ENCODE measurements at regions not wholly inside any gene's neighbourhood (a gene's known extent, or its start where the extent isn't known, plus 50 kb on each side); places are given as distances from the start of the nearest gene placed in this dataset.

DNA sequence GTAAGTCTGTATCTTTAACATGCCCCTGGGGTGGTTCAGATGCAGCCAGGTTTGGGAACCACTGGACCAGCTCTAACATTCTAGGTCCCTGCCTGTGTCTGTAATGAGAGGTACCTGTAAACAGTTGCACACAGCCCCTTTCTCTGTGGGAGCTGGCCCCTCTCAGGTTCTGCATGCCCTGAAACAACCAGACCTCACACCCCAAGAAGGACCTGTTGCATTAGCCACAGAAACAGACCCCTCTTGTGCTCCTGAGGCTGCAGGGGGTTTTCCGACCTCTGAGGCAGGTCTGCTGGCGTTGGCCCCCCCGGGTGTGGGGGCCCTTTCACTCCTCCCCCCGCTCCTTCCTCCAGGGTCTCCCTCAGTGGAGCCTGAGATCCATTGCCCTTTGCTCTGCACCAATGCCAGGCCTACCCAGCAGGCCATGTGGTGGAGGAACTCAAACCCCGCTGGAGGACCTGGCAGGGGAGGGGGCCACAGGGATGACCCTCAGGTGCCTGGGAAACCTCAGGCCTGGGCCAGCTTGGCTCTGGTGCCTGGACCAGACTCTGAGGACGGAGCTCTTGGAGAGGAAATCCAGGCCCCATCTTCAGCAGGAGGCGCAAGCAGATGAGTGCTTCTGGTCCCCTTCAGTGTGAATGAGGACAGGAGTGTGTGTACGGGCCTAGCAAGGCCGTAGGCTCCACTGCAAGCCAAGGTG lies 61.4 kb upstream of the PJA1 start:
- no peak for DNase-seq (ENCODE audit: low read depth)

DNA sequence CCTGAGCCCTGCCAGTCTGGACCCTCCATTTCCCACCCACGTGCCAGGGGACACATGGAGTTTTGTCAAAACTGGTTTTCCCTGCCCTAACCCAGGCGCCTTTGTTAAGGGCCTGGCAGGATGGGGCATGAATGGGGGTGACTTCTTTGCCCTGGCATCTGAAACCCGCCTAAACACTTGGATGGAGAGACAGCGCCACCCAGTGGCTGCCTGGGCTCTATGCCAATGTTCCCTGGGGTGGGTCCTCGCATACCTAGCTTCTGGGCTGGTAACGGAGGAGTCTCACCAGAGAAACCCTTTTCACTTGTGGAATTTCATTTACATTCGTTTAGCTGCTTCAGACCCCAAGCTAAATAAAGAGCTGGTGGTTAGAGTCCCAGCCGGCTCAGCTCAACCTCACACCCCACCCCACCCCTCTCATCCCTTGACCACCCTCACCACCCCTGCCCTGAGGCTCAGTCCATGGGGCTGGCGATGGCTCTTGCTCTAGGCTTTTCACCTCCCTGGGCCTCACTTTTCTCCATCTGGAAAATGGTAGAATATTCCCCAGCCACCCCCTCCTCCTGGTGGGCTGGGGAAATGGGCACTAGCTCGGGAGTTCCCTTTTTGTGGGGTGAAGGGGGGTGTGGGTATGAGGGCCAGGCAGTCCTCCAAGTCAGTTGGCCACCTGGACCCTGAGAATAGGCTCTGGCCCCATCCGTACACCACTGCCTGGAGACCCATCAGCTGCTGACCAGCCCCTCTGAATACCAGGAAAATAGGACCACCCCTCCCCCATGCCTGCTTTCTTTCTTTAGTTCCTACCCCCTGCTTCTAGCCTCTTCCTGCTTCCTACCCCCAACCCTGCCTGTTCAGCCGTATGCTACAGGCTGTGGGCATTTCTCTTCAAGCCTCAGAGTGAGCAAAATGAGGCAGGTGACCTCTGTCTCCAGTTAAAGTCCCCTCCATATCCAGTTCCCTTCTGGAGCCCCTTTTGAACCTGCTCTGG lies 57.1 kb upstream of the PJA1 start:
- peak; percentile 47 for DNase-seq (ENCODE audit: low read depth)

DNA sequence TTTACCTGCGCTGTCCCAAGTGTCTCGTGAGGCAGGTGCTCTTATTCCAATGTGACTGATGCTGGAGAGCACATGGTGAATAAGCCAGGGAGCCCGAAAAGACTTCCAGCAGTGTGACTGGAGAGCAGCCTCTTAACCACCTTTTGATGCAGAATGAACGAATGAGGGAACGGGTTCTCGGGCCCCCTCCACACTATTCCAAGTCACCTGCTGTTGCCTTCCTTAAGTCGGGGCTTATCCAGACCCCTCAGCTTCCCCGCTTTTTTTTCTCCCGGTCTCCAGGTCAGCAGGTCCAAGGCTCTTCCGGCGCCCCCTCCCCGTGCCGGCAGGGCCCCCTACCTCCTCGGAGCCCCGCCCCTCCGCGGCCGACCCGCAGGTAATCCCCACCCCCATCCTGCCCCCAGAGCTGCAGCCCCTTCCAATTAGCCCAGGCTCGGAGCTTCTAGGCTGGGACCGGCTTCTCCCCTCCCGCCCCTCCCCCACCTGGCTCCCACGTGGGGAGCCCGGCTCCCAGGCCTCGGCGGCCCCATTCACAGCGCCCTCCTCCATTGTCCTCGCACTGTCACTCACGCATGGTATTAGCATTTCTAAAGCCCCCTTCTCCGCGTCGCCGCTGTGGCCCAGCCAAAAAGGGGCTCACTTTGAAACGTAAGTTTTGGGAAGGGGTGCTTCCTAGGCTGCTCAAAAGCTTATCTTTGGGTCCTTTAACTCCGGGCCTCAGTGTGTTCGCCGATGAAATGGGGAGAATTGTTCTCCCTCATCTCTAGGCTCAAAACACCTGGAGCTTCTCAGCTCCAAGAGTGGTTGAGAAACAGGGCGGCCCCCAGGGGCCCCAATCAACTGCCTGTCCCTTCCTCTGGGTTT lies 56.2 kb upstream of the PJA1 start:
- no peak for DNase-seq (ENCODE audit: low read depth)

DNA sequence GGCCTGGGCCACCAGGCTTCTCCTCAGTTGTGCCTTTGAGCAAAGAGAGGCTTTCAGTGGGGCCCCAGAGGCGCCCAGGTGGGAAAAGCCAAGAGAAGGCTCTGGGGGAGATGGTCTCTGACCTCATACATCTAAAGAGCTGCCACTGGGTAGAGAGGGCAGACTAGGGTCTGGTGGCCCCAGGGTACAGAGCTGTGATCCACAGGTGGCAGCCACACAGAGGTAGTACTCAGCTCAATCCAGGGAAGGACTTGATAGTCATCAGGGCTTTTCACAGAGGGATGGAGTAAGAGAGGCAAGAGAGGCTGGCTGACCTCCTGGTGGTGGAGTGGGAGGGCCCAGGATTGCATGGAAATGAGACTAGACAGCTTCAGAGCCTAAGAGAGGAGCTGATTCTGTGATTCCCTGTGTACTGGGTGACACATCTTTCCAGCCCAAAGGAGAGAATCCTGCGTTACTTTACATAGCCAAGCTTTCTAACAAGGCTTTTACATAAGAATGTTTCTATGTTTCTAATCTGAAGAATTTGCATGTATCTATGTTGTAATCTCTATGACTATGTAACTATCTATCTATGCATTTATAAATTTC lies 53.2 kb upstream of the PJA1 start:
- no peak for DNase-seq (ENCODE audit: low read depth)

DNA sequence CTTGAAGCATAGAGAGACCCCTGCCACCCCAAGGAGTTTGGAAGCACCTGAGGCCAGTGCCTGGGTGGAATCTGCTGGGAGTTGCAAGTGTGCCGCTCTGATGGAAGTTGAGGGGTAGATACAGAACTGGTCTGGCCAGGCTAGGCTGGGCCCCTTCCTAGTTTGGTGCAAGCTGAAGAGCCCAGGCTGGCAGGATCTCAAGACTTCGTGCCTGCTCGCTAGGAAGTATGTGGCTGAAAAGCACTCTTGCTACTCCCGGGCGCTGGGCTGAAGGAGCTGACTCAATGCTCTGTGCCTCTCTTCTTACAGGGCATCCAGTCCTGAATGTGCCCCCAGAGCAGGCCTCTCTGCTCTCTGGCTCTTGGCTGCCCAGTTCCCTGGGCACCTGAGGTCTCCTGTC lies 51.7 kb upstream of the PJA1 start:
- DNase-seq (ENCODE audit: low read depth) = no peak

DNA sequence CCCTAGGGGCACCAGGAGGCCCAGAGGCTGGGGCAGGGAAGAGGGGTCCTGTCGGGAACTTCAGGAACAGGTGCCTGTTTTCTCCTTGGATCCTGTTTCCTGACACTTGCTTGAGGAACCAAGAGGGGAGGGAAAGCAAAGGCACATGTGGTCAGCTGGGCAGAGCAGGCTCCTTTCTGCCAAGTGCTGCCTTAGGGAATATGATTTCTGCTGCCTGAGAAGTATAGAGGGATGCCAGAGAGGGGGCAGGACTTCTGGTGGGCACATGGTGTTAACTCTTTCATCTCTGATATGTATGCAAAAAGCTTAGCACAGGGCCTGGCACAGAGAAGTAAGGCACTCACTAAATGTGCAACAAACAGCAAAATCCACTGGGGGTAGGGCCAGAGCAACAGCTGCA lies 51.2 kb upstream of the PJA1 start:
- no peak for DNase-seq (ENCODE audit: low read depth)

DNA sequence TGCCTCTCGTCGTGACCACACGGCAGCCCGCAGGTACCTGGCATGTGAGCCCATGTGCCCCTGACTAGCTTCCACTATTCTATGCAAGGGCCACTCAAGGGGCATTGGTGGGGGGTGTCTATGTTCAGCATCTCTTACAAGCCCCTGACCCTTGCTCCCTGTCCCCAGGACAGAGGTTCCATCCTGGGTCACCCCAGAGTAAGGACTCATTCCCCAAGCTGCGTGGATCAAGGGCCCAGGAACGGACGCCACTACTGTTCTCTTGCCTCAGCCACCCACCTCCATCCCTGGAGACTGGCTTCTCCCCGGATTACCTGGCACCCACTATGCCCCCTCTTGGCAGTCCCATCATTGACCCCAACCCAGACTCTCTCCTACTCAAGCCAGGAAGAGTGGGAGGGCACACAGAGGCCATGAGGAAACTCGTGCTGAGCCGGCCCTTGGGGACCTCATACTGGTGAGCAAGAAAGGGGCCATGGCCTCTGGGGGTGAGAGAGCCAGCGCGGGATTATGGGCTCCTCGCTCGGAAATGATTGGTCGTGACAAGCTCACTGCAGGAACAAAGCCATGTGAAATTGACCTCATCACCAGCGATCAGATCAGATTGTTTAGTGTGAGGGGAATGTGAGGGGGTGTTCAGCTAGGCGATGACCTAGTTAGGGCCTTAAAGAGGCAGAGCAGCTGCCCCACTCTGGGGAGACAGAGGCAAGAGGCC lies 50.1 kb upstream of the PJA1 start:
- DNase-seq (ENCODE audit: low read depth) = no peak
